HG03571 (cell line): ENCODE measurements at regions not wholly inside any gene's neighbourhood (a gene's known extent, or its start where the extent isn't known, plus 50 kb on each side); places are given as distances from the start of the nearest gene placed in this dataset.
"Not testable (repeated sequence)": the region's sequence is repeated elsewhere in the genome, so short reads cannot be mapped to it uniquely, and the experiment has no call there.

ENCODE experiments used
- ATAC-seq: cut with Tn5 transposase; IDR thresholded peaks from one replicate; pipeline ENCODE4 v1.9.1; 2021; ENCODE audit not compliant: unreplicated experiment

DNA sequence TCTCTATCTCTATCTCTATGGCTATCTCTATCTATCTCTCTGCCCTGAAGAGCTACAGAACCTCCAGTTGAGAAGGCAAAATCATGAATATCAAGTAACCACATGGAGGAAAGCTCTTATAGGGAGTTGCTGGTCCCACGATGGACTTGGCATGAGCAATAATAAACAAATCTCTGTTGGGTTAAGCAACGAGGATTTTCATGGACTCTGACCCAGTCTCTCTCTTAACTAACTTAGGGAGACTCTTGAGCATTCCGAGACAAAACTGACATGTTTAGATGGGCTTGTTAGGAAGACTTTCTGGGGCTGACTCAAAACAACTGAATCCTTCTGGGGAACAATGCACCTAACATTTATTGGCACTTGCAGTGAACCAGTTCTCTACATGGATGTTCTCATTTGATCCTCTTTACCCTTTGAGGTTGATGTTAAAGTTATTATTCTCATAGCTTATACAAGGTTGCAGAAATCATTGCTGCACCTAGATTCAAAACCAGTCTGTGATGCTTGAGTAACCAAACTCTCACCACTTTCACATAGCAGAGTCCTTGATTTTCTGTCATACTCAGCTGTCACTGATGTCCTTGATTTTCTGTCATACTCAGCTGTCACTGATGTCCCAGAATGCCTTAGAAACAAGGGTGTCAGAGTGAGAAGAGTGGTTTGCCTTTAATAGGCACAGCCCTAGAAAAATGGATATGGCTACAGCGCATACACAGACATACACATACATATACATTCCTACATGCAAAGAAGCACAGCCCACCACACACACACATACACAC lies 354.6 kb upstream of the MAF start:
- no peak for ATAC-seq

DNA sequence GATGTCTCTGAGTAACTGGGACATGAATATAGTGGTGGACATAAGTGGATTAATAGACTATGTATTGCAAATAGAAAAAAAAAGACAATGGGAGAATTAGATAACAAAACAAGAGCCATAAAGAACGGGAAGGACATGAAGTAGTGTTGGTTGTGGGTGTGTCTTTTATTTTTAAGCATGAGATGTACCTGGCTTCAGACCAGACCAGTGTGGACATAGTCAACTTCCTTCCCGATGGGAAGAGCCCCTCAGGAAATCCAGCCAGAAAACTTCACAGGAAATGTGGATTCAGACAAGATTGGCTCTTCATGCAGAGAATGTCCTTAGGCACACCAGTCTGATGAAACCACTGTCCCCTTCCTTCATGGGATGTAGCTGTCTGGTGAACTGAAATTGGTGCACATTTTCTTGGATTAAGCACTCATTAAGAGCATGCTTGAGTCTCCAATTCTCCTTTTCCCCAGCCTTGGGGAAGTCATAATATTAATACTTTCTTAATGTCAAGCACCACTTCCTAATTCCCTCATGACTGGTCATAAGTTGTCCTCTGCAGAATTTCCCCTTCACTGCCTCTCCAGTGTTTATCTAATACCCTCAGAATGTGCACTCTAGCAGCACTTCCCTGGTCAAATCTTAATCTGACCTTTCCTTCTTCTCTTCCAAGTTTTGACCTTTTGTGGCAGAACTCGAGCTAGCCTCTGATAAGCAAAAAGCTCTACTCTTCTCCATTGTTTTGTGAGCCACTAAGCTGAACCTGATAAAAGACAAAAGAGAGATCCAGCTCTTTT lies 350.6 kb upstream of the MAF start:
- ATAC-seq: no peak

DNA sequence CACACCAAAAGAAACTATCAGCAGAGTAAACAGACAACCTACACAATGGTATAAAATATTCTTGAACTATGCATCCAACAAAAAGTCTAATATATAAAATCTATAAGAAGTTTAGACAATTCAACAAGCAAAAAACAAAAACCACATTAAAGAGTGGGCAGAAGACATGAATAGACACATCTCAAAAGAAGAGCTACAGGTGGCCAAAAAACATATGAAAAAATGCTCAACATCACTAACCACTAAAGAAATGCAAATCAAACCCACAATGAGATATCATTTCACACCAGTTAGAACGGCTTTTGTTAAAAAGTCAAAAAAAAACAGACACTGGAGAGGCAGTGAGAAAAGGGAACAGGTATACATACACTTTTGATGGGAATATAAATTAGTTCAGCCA lies 348.9 kb upstream of the MAF start:
- ATAC-seq: no peak

GRCh38 chr16:79947771-79948170 lies 347.2 kb upstream of the MAF start:
- ATAC-seq: no peak

GRCh38 chr16:79946252-79946651 lies 345.7 kb upstream of the MAF start:
- ATAC-seq: no peak

DNA sequence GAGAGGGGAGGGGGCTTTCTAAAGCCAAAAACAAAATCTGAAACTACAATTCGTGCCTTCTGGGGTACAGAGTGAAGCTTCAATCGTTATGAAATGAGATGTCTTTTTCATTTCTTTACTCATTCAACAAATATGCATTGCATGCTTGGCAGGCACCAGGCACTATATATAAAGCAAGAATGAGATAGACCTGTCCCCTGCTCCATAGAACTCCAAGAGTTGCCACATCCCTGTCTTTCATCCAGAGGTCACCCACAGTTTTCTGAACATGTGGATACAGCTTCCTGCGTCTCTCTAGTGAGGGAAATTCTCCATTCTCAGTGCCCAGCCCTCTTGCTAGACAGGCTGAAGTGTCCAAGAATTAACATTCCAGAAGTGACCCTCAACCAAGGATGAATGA lies 343.2 kb upstream of the MAF start:
- no peak for ATAC-seq

DNA sequence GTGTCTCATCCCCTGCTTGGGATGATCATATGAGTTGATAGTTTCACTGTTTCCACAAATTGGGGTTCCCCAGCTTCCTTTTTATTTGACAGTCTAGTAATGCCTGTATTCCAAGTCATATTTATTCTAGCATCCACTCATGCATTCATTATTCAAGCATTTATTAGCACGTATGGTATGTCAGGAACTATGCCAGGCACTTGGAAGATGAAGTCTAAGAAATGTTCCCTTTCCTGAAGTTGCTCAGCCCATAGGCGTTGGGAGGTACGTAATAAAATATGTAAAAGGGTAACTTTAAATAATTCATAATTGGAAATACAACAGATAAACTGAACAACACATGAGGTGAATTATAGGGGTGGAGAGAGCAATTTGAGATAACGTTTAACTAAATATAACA lies 338.0 kb upstream of the MAF start:
- no peak for ATAC-seq

DNA sequence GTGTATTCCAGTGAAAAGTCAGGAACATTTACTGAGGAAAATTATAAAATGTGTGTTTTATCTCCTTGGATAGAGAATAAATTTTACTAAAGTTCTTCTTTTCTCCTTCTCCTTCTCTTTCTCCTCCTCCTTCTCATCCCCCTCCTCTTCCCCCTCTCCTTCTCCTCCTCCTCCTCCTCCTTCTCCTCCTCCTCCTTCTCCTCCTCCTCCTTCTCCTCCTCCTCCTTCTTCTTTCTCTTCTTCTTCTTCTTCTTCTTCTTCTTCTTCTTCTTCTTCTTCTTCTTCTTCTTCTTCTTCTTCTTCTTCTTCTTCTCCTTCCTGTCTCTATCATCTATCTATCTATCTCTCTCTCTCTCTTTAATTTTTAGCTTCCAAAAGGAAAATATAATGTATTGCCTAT lies 337.1 kb upstream of the MAF start:
- ATAC-seq: not testable (repeated sequence)

- no peak for ATAC-seq
Observed at GRCh38 chr16:79933603-79934002, 333.1 kb upstream of the MAF start.

DNA sequence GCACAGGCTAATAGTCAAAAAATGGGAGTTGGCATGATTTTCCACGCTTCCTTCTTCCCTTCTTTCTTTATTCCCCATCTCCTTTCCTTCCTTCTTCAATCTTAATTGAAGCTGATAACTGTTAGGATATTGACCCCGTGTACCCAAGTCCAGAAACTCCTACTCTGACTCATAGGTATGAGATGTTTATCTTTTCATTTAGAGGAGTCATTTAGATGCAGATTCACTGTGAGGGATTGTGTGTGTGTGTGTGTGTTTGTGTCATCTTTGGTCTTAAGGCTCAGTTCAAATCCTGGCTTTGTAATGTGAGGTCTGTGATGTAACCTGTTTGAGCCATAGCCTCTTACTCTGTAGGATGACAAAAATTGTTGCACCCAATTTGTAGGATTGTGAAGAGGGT lies 332.0 kb upstream of the MAF start:
- no peak for ATAC-seq

- no peak for ATAC-seq
Observed at GRCh38 chr16:79931721-79932120, 331.2 kb upstream of the MAF start.

- ATAC-seq: no peak
Observed at GRCh38 chr16:79929260-79929965, 328.9 kb upstream of the MAF start.

- no peak for ATAC-seq
Observed at GRCh38 chr16:79928142-79928873, 327.8 kb upstream of the MAF start.

- no peak for ATAC-seq
Observed at GRCh38 chr16:79926451-79927205, 326.1 kb upstream of the MAF start.

DNA sequence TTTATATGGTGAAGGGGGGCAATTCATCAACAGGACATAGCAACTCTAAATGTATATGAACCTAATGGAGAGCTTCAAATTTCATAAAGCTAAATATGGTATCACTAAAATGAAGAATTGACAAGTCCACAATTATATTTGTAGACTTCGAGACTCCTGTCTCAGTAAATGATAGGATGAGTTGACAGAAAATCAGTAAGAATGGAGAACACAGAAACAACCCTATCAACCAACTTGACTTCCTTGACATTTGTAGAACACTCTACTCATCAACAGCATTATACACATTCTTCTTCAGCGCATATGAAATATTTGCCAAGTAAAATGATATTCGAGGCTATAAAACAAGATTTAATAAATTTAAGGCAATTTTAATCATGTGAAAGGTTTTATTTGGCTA lies 322.9 kb upstream of the MAF start:
- ATAC-seq: no peak

DNA sequence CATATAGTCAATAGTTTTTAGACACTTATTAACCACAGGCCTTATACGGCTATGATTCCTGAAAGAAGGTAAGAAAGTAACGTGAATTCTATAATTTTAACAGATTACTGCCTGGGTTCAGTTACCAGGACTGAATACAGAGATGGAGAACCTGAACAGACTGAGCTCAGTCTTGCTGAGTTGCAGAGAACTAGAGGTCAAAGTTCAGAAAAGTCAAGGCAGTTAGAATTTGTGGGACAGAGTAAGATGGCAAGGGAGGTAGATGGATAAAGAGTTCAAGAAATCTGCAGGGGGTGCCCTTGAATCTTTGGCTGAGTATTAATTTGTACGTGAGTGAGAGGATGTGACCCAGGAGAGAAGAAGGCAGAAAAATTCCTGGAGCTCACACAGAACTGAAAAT lies 320.1 kb upstream of the MAF start:
- no peak for ATAC-seq

- no peak for ATAC-seq
Observed at GRCh38 chr16:79918916-79919315, 318.4 kb upstream of the MAF start.

DNA sequence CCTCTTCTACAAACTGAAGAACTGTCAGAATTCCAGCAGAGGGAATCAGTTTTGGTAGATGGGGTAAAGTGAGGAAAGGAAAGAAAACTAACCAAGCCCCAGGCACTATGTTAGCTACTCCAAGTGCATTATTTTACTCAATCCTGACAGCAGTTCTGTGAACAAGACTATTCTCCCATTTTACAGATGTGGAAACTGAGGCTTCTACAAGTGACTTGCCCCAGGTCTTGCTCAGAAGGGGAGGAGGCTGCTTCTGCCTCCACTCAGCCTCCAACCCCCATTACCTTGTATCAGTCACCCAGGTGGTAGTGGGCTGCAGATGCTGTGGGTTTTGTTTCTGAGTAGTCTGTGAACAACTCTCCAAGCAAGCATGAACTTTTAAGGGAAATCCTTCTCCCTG lies 315.2 kb upstream of the MAF start:
- no peak for ATAC-seq

- no peak for ATAC-seq
Observed at GRCh38 chr16:79914961-79915720, 314.6 kb upstream of the MAF start.
